ENCODE measurements at regions not wholly inside any gene's neighbourhood (a gene's known extent, or its start where the extent isn't known, plus 50 kb on each side); places are given as distances from the start of the nearest gene placed in this dataset.

- TF ChIP-seq, protein P1, sequence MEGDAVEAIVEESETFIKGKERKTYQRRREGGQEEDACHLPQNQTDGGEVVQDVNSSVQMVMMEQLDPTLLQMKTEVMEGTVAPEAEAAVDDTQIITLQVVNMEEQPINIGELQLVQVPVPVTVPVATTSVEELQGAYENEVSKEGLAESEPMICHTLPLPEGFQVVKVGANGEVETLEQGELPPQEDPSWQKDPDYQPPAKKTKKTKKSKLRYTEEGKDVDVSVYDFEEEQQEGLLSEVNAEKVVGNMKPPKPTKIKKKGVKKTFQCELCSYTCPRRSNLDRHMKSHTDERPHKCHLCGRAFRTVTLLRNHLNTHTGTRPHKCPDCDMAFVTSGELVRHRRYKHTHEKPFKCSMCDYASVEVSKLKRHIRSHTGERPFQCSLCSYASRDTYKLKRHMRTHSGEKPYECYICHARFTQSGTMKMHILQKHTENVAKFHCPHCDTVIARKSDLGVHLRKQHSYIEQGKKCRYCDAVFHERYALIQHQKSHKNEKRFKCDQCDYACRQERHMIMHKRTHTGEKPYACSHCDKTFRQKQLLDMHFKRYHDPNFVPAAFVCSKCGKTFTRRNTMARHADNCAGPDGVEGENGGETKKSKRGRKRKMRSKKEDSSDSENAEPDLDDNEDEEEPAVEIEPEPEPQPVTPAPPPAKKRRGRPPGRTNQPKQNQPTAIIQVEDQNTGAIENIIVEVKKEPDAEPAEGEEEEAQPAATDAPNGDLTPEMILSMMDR (IDR thresholded peaks at IDR 0.05; ENCODE audit: insufficient read depth, low read depth, low read length): no peak
- no peak for TF ChIP-seq EZH2 (IDR thresholded peaks at IDR 0.05; ENCODE audit: insufficient read depth, low read length)
These were observed 207.4 kb upstream of the SSTR1 start for GRCh38 chr14:38000340-38000739.

Measured in astrocyte (in vitro differentiated cells and primary cell).